Keratinocyte (primary cell): ENCODE measurements at regions not wholly inside any gene's neighbourhood (a gene's known extent, or its start where the extent isn't known, plus 50 kb on each side); places are given as distances from the start of the nearest gene placed in this dataset.

Source experiments
- DNase-seq: peaks from one replicate; pipeline ENCODE4 v3.0.0-alpha.2; 2011; ENCODE audit warnings: low read depth, missing footprints, low spot score
- FAIRE-seq: peaks from 2 replicates; lab custom pipeline; 2011; peaks lifted over from hg19 to GRCh38; lab: Jason Lieb, UNC
- H2AFZ ChIP-seq: 2 replicates; pipeline ENCODE4 v1.6.0; 2012; ENCODE audit warnings: low read length, control low read depth, inconsistent platforms; ENCODE audit not compliant: control insufficient read depth
- H3K27ac ChIP-seq: 2 replicates; pipeline ENCODE4 v1.5.1; 2011; ENCODE audit warnings: low read length; ENCODE audit not compliant: control insufficient read depth, insufficient read depth
- H3K27me3 ChIP-seq: 3 replicates; pipeline ENCODE4 v1.6.0; 2011; ENCODE audit warnings: low read length; ENCODE audit not compliant: control insufficient read depth, insufficient read depth; ENCODE audit errors: extremely low read depth
- H3K36me3 ChIP-seq, 2 experiments: 2 replicates in 1 of 2; 3 replicates in 1 of 2; pipeline ENCODE4 v1.5.1; 2011; ENCODE audit warnings: low read length in 2 of 2, mild to moderate bottlenecking in 1 of 2; ENCODE audit not compliant: control insufficient read depth in 2 of 2, insufficient read depth in 2 of 2; ENCODE audit errors: extremely low read depth in 1 of 2
- H3K4me1 ChIP-seq: 3 replicates; pipeline ENCODE4 v1.5.1; 2011; ENCODE audit warnings: low read length; ENCODE audit not compliant: control insufficient read depth, insufficient read depth; ENCODE audit errors: extremely low read depth
- H3K4me2 ChIP-seq: 3 replicates; pipeline ENCODE4 v1.6.0; 2011; ENCODE audit warnings: low read depth, low read length; ENCODE audit not compliant: control insufficient read depth, insufficient read depth; ENCODE audit errors: extremely low read depth
- H3K4me3 ChIP-seq, 3 experiments: fragments of 200-600 bp in 1 of 3; sonication (generic) in 1 of 3; 2 replicates in 2 of 3; 3 replicates in 1 of 3; pipeline ENCODE4 v1.5.1; 2011 to 2016; ENCODE audit warnings: low read length in 3 of 3, mild to moderate bottlenecking in 3 of 3, control low read depth in 2 of 3, inconsistent platforms in 1 of 3, low read depth in 1 of 3, mixed read lengths in 1 of 3, mixed run types in 1 of 3, moderate library complexity in 1 of 3; ENCODE audit not compliant: control insufficient read depth in 2 of 3, insufficient read depth in 2 of 3; ENCODE audit errors: extremely low read depth in 1 of 3
- H3K79me2 ChIP-seq: 2 replicates; pipeline ENCODE4 v1.6.0; 2012; ENCODE audit warnings: low read length; ENCODE audit not compliant: control insufficient read depth, insufficient read depth
- H3K9ac ChIP-seq: 3 replicates; pipeline ENCODE4 v1.6.0; 2011; ENCODE audit warnings: low read length; ENCODE audit not compliant: control insufficient read depth, insufficient read depth; ENCODE audit errors: extremely low read depth
- H3K9me1 ChIP-seq: 3 replicates; pipeline ENCODE4 v1.6.0; 2011; ENCODE audit warnings: low read length; ENCODE audit not compliant: control insufficient read depth, insufficient read depth; ENCODE audit errors: extremely low read depth
- H3K9me3 ChIP-seq: 2 replicates; pipeline ENCODE4 v1.5.1; 2012; ENCODE audit warnings: low read depth, low read length; ENCODE audit not compliant: control insufficient read depth
- H4K20me1 ChIP-seq: 3 replicates; pipeline ENCODE4 v1.6.0; 2011; ENCODE audit warnings: low read length; ENCODE audit not compliant: control insufficient read depth, insufficient read depth; ENCODE audit errors: extremely low read depth
- CTCF ChIP-seq, 3 experiments: IDR thresholded peaks in 1 of 3; conservative IDR thresholded peaks in 1 of 3; optimal IDR thresholded peaks in 1 of 3; 2 replicates in 2 of 3; 3 replicates in 1 of 3; pipeline versions ENCODE3 to v1.5.1; 2011; ENCODE audit warnings: low read length in 3 of 3, mild to moderate bottlenecking in 3 of 3, moderate library complexity in 2 of 3, control low read depth in 1 of 3, inconsistent platforms in 1 of 3; ENCODE audit not compliant: insufficient read depth in 2 of 3; ENCODE audit errors: extremely low read depth in 1 of 3
- EZH2 ChIP-seq: IDR thresholded peaks from one replicate; pipeline ENCODE4 v1.6.1; 2012; ENCODE audit warnings: inconsistent platforms, mild to moderate bottlenecking, low read length, moderate library complexity
- dilution Hi-C: fragments of 300-500 bp; cut with MboI; formaldehyde crosslinking; loops from one replicate; pipeline ENCODE4 v1.7.0; 2020; ENCODE audit warnings: low sequenced_read_pairs; ENCODE audit not compliant: extremely low pct_ligation_motif_present

- no peak for FAIRE-seq
- peaks cover 15% of the 10 kb centered on the region for H3K27me3 ChIP-seq
These were observed 301.1 kb upstream of the CDH4 start for GRCh38 chr20:60950974-60951373.

GRCh38 chr20:60952861-60953260 lies 299.2 kb upstream of the CDH4 start:
- Histone ChIP-seq H4K20me1 (no peaks in the 10 kb centered on the region), H3K9me3 (no peaks in the 10 kb centered on the region), H3K27me3 (peaks cover 12% of the 10 kb centered on the region), H2AFZ (no peak overlapping the region), H3K4me2 (no peak overlapping the region), H3K4me1 (no peaks in the 10 kb centered on the region), H3K36me3 (no peaks in the 10 kb centered on the region), H3K9me1 (no peaks in the 10 kb centered on the region), H3K27ac (no peak overlapping the region), H3K9ac (no peak overlapping the region), H3K79me2 (no peaks in the 10 kb centered on the region), H3K4me3 (no peak overlapping the region)
- dilution Hi-C loops = no loop called here
- no peak for DNase-seq
- TF ChIP-seq EZH2 = no peak
- no peak for TF ChIP-seq CTCF (optimal IDR thresholded peaks at IDR 0.05 in 1 of 3, IDR thresholded peaks at IDR 0.05 in 1 of 3, conservative IDR thresholded peaks at IDR 0.05 in 1 of 3; ENCODE audit: extremely low read depth in 1 of 3, insufficient read depth in 2 of 3, low read length in 3 of 3)
- no peak for FAIRE-seq

More at GRCh38 chr20:60950974-60951373, 301.1 kb upstream of the CDH4 start:
- no peak overlapping the region for H3K9ac ChIP-seq
- dilution Hi-C loops = no loop called here
- DNase-seq = no peak
- no peak overlapping the region for H3K4me2 ChIP-seq
- no peak overlapping the region for H3K4me3 ChIP-seq
- no peaks in the 10 kb centered on the region for H3K79me2 ChIP-seq
- H3K9me1 ChIP-seq = no peaks in the 10 kb centered on the region
- H2AFZ ChIP-seq = no peak overlapping the region
- H3K9me3 ChIP-seq = no peaks in the 10 kb centered on the region
- H3K4me1 ChIP-seq = no peaks in the 10 kb centered on the region
- no peak overlapping the region for H3K27ac ChIP-seq
- TF ChIP-seq CTCF (optimal IDR thresholded peaks at IDR 0.05 in 1 of 3, IDR thresholded peaks at IDR 0.05 in 1 of 3, conservative IDR thresholded peaks at IDR 0.05 in 1 of 3; ENCODE audit: extremely low read depth in 1 of 3, insufficient read depth in 2 of 3, low read length in 3 of 3) (no peak), EZH2 (no peak)
- no peaks in the 10 kb centered on the region for H3K36me3 ChIP-seq
- H4K20me1 ChIP-seq = no peaks in the 10 kb centered on the region
